ENCODE measurements at regions not wholly inside any gene's neighbourhood (a gene's known extent, or its start where the extent isn't known, plus 50 kb on each side); places are given as distances from the start of the nearest gene placed in this dataset.

DNA sequence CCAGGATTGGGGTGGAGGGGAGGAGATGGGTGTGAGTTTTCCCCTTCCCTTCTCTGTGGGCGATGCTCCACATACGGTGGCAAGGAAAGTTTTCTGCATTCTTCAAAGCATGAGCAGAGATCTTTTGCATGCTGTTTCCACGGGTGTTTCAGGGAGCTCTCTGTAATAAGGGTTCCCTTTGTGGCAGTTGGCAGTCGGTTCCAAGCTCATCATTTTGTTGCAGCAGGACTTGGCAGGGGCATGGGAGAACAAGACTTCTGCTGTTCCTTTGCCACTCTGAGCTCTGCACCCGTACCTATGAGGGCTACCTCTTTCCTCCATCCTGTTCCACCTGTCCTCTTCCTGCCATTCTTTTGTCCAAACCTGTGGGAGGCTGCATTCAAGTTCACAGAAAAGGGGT, 71.3 kb upstream of the SPRED2 start:
- ATAC-seq (no peak), DNase-seq (ENCODE audit: low spot score) (no peak), FAIRE-seq (no peak)
- POLR2A ChIA-PET, result no interaction called here
- Histone ChIP-seq H3K27ac (ENCODE audit: extremely low read length, insufficient read depth, low read length) (no peak overlapping the region), H3K4me2 (ENCODE audit: low read depth, low read length) (no peak overlapping the region), H2AFZ (ENCODE audit: low read length) (no peak overlapping the region), H3K4me1 (ENCODE audit: insufficient read depth, low read length) (peaks cover 32% of the 10 kb centered on the region), H4K20me1 (ENCODE audit: insufficient read depth, low read length) (no peaks in the 10 kb centered on the region), H3K36me3 (replicated peaks in 1 of 2; ENCODE audit: control insufficient read depth in 1 of 2, insufficient read depth in 2 of 2, low read length in 2 of 2) (no peaks in the 10 kb centered on the region), H3K9me3 (ENCODE audit: low read length) (peaks cover 5% of the 10 kb centered on the region; the same call in 1 of the 2 replicates), H3K4me3 (replicated peaks in 1 of 3; ENCODE audit: insufficient read depth in 1 of 3, low read depth in 2 of 3, low read length in 3 of 3) (no peak overlapping the region), H3K9ac (ENCODE audit: insufficient read depth, low read depth, low read length) (no peak overlapping the region), H3K79me2 (ENCODE audit: insufficient read depth, low read length) (no peaks in the 10 kb centered on the region), H3K27me3 (ENCODE audit: control insufficient read depth in 1 of 2, insufficient read depth in 2 of 2, low read length in 2 of 2) (no peaks in the 10 kb centered on the region; a peak in 1 of 5 replicates)
- CTCF ChIA-PET (ENCODE audit: low intra/inter-chr PET ratio, low total read pairs), result no interaction called here
- BruUV-seq (replicated peaks), result no TSS peak
- intact Hi-C loops (cut with micrococcal nuclease; ENCODE audit: unreplicated experiment) (no loop called here), in situ Hi-C loops (cut with HindIII; ENCODE audit: extremely low pct_ligation_motif_present, low pct_unique_long_range_greater_than_20kb) (no loop called here)
- 42% methylated on average over 5 of the region's 5 CpGs for WGBS (ENCODE audit: low lambda C conversion rate)
- TF ChIP-seq ZNF619 (CRISPR knock-in tag; IDR thresholded peaks at IDR 0.05) (no peak), U2AF2 (IDR thresholded peaks at IDR 0.05; ENCODE audit: low read depth, low read length) (no peak), REXO4 (CRISPR knock-in tag; IDR thresholded peaks at IDR 0.05; ENCODE audit: borderline replicate concordance) (no peak), ZNF3 (CRISPR knock-in tag; IDR thresholded peaks at IDR 0.05) (no peak), SP5 (CRISPR knock-in tag; IDR thresholded peaks at IDR 0.05; ENCODE audit: borderline replicate concordance, low read depth) (no peak), POLR2A (IDR thresholded peaks at IDR 0.05; ENCODE audit: insufficient read depth in 1 of 2, low read depth in 2 of 2, low read length in 2 of 2) (no peak), SSRP1 (CRISPR knock-in tag; IDR thresholded peaks at IDR 0.05) (no peak), ZNF781 (CRISPR knock-in tag; IDR thresholded peaks at IDR 0.05; ENCODE audit: borderline replicate concordance, not compliant biosample characterization) (no peak), KDM1A (CRISPR knock-in tag; IDR thresholded peaks at IDR 0.05) (no peak), EEA1 (CRISPR knock-in tag; IDR thresholded peaks at IDR 0.05; ENCODE audit: borderline replicate concordance) (no peak), POLR2AphosphoS2 (IDR thresholded peaks at IDR 0.05; ENCODE audit: low read depth, low read length) (no peak), YY1 (IDR thresholded peaks at IDR 0.05; ENCODE audit: insufficient read depth, insufficient replicate concordance, low read depth, low read length) (no peak), KAT2B (IDR thresholded peaks at IDR 0.05; ENCODE audit: borderline replicate concordance, low read depth, low read length) (no peak), EHMT2 (IDR thresholded peaks at IDR 0.05; ENCODE audit: borderline replicate concordance, low read depth, low read length) (no peak)
- TF ChIP-seq, protein P1, sequence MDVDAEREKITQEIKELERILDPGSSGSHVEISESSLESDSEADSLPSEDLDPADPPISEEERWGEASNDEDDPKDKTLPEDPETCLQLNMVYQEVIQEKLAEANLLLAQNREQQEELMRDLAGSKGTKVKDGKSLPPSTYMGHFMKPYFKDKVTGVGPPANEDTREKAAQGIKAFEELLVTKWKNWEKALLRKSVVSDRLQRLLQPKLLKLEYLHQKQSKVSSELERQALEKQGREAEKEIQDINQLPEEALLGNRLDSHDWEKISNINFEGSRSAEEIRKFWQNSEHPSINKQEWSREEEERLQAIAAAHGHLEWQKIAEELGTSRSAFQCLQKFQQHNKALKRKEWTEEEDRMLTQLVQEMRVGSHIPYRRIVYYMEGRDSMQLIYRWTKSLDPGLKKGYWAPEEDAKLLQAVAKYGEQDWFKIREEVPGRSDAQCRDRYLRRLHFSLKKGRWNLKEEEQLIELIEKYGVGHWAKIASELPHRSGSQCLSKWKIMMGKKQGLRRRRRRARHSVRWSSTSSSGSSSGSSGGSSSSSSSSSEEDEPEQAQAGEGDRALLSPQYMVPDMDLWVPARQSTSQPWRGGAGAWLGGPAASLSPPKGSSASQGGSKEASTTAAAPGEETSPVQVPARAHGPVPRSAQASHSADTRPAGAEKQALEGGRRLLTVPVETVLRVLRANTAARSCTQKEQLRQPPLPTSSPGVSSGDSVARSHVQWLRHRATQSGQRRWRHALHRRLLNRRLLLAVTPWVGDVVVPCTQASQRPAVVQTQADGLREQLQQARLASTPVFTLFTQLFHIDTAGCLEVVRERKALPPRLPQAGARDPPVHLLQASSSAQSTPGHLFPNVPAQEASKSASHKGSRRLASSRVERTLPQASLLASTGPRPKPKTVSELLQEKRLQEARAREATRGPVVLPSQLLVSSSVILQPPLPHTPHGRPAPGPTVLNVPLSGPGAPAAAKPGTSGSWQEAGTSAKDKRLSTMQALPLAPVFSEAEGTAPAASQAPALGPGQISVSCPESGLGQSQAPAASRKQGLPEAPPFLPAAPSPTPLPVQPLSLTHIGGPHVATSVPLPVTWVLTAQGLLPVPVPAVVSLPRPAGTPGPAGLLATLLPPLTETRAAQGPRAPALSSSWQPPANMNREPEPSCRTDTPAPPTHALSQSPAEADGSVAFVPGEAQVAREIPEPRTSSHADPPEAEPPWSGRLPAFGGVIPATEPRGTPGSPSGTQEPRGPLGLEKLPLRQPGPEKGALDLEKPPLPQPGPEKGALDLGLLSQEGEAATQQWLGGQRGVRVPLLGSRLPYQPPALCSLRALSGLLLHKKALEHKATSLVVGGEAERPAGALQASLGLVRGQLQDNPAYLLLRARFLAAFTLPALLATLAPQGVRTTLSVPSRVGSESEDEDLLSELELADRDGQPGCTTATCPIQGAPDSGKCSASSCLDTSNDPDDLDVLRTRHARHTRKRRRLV (CRISPR knock-in tag; IDR thresholded peaks at IDR 0.05), result no peak
- TF ChIP-seq, protein P2, sequence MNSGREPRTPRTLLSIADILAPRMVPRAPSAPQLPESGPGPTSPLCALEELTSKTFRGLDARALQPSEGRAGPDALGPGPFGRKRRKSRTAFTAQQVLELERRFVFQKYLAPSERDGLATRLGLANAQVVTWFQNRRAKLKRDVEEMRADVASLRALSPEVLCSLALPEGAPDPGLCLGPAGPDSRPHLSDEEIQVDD (CRISPR knock-in tag; IDR thresholded peaks at IDR 0.05; ENCODE audit: borderline replicate concordance), result no peak
